B cell (primary cell): ENCODE measurements at regions not wholly inside any gene's neighbourhood (a gene's known extent, or its start where the extent isn't known, plus 50 kb on each side); places are given as distances from the start of the nearest gene placed in this dataset.

Experiments
- ATAC-seq: fragments of 200-7000 bp; cut with Tn5 transposase; one replicate; pipeline ENCODE4 v1.10.0; 2021; ENCODE audit warnings: low read depth, mild to moderate bottlenecking, moderate number of reproducible peaks, moderate library complexity
- CTCF ChIA-PET: fragments of 350-600 bp; sonication (Branson Sonifier 250); formaldehyde crosslinking; loops from one replicate; lab custom pipeline; 2021; ENCODE audit warnings: antibody characterized with exemption, inconsistent platforms; lab: Charles Lee
- POLR2A ChIA-PET: fragments of 350-600 bp; sonication (Branson Sonifier 250); formaldehyde crosslinking; loops from one replicate; lab custom pipeline; 2021; ENCODE audit warnings: antibody characterized with exemption; lab: Charles Lee
- DNase-seq: peaks from one replicate; pipeline ENCODE4 v3.0.0; 2013
- H2AFZ ChIP-seq: 2 replicates; pipeline ENCODE4 v1.6.1; 2012; ENCODE audit warnings: mild to moderate bottlenecking, low read depth, low read length; ENCODE audit not compliant: insufficient read depth, poor library complexity, severe bottlenecking
- H3K27ac ChIP-seq, 2 donors: 1 replicate in 1 of 2; 2 replicates in 1 of 2; pipeline ENCODE4 v1.5.1; 2012 to 2013; ENCODE audit warnings: low read length in 2 of 2, mild to moderate bottlenecking in 2 of 2, moderate library complexity in 1 of 2
- H3K27me3 ChIP-seq, 4 experiments: fragments of 200-600 bp in 1 of 4; sonication (generic) in 1 of 4; replicated peaks in 1 of 4; 1 replicate in 2 of 4; 2 replicates in 2 of 4; pipeline versions ENCODE4 v1.6.1 to v1.7.0; 2013 to 2016; ENCODE audit warnings: low read length in 3 of 4, mild to moderate bottlenecking in 2 of 4, mixed read lengths in 1 of 4, moderate library complexity in 1 of 4; ENCODE audit not compliant: insufficient read depth in 4 of 4, control insufficient read depth in 3 of 4; ENCODE audit errors: control extremely low read depth in 1 of 4
- H3K36me3 ChIP-seq, 2 experiments: replicated peaks in 1 of 2; 1 replicate in 1 of 2; 2 replicates in 1 of 2; pipeline versions ENCODE4 v1.6.1 to v1.7.1; 2013; ENCODE audit warnings: low read length in 1 of 2; ENCODE audit not compliant: insufficient read depth in 2 of 2, control insufficient read depth in 1 of 2; ENCODE audit errors: control extremely low read depth in 1 of 2, extremely low read depth in 1 of 2
- H3K4me1 ChIP-seq, 2 donors: fragments of 200-600 bp in 1 of 2; sonication (generic) in 1 of 2; 1 replicate in 1 of 2; 2 replicates in 1 of 2; pipeline versions ENCODE4 v1.5.1 to v1.6.1; 2013 to 2017; ENCODE audit warnings: low read length in 2 of 2; ENCODE audit not compliant: control insufficient read depth in 2 of 2, insufficient read depth in 2 of 2
- H3K4me2 ChIP-seq: replicated peaks from 2 replicates; pipeline ENCODE3; 2012; ENCODE audit warnings: mild to moderate bottlenecking, low read depth, low read length; ENCODE audit not compliant: poor library complexity, severe bottlenecking
- H3K4me3 ChIP-seq, 5 experiments: fragments of 200-600 bp in 1 of 5; sonication (generic) in 1 of 5; 1 replicate in 3 of 5; 2 replicates in 2 of 5; pipeline versions ENCODE4 v1.5.1 to v1.7.0; 2011 to 2016; ENCODE audit warnings: low read length in 4 of 5, mild to moderate bottlenecking in 4 of 5, low read depth in 2 of 5, control low read depth in 1 of 5, moderate library complexity in 1 of 5; ENCODE audit not compliant: insufficient read depth in 1 of 5; ENCODE audit errors: control extremely low read depth in 1 of 5, extremely low read depth in 1 of 5
- H3K79me2 ChIP-seq: fragments of 200-600 bp; sonication (generic); one replicate; pipeline ENCODE4 v1.6.0; 2016; ENCODE audit warnings: low read length; ENCODE audit not compliant: control insufficient read depth, insufficient read depth
- H3K9ac ChIP-seq: fragments of 200-600 bp; sonication (generic); 2 replicates; pipeline ENCODE4 v1.6.1; 2017; ENCODE audit warnings: mild to moderate bottlenecking, low read length, moderate library complexity
- H3K9me3 ChIP-seq, 3 donors: one replicate each; pipeline versions ENCODE4 v1.6.1 to v1.7.1; 2013; ENCODE audit warnings: low read length in 2 of 3; ENCODE audit not compliant: control insufficient read depth in 2 of 3, insufficient read depth in 1 of 3; ENCODE audit errors: control extremely low read depth in 1 of 3
- H4K20me1 ChIP-seq: 2 replicates; pipeline ENCODE4 v1.6.0; 2012; ENCODE audit warnings: mild to moderate bottlenecking, low read length; ENCODE audit not compliant: insufficient read depth, control insufficient read depth, poor library complexity, severe bottlenecking
- H3K27ac Mint-ChIP-seq: one replicate; pipeline ENCODE4 v1.8.0; 2021; ENCODE audit warnings: mixed read lengths
- H3K27me3 Mint-ChIP-seq: one replicate; pipeline ENCODE4 v1.8.0; 2021; ENCODE audit warnings: mixed read lengths
- H3K4me1 Mint-ChIP-seq: one replicate; pipeline ENCODE4 v1.8.0; 2021; ENCODE audit warnings: mixed read lengths
- H3K4me3 Mint-ChIP-seq: one replicate; pipeline ENCODE4 v1.8.0; 2021; ENCODE audit warnings: mixed read lengths
- H3K9me3 Mint-ChIP-seq: one replicate; pipeline ENCODE4 v1.8.0; 2022; ENCODE audit warnings: mixed read lengths; ENCODE audit not compliant: insufficient read depth
- EZH2 ChIP-seq: IDR thresholded peaks from 2 replicates; pipeline ENCODE4 v1.6.1; 2012; ENCODE audit warnings: borderline replicate concordance, low read depth, mild to moderate bottlenecking, moderate library complexity, low read length; ENCODE audit not compliant: insufficient read depth, poor library complexity, severe bottlenecking
- WGBS: methylation state at CpG from one replicate; pipeline ENCODE4 v1.1.5; 2013; ENCODE audit warnings: missing lambda C conversion rate; ENCODE audit not compliant: insufficient coverage; 5-methylcytosine and 5-hydroxymethylcytosine counted together
- intact Hi-C: fragments of 100-400 bp; cut with micrococcal nuclease; formaldehyde crosslinking; loops from one replicate; pipeline ENCODE4 v1.10.0; 2022
- TF ChIP-seq, protein P1 (sequence below): fragments of 200-600 bp; IDR thresholded peaks from one replicate; pipeline ENCODE4 v1.8.0; 2022; ENCODE audit warnings: antibody characterized with exemption, mild to moderate bottlenecking

DNA sequence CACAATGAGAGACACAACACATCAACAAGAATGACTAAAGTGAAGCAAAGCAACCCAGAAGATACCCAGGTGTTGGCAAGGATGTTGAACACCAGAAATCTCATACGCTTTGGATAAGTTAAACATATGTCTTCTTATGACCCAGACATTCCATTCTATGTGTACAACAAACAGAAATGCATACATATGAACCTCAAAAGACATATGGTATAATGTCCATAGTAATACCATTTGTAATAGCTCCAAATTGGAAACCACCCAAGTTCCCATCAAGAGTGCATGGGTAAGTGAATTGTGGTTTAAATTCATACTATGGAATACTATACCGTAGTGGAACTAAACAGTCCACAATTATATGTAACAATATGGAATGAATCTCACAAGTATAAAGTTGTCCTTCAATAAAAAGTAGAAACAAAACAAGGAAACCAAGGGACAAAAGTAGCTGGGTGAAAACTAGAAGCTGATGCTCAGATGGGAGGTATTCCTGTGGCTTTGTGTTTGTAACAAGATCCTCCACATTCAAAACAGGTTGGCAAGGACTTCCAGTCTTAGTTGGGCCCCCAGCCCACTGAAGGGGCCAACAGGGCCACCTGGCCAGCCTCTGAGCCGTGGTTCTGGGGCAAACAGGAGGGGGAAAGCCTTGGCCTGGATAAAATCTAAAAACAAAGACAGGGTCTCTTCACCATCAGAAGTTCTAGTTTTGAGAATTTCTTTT, 171.8 kb upstream of the PITX1 start:
- H3K4me1 ChIP-seq, result no peaks in the 10 kb centered on the region
- H2AFZ ChIP-seq, result no peak overlapping the region
- ATAC-seq (no peak), DNase-seq (no peak)
- ChIA-PET CTCF (interaction anchor here (1.3 kb wide), 1 partner anchor 15 kb away, joined by 5 read pairs; no protein-coding TSS in a partner anchor), POLR2A (no interaction called here)
- H3K36me3 ChIP-seq, result no peaks in the 10 kb centered on the region
- H3K9ac ChIP-seq, result no peak overlapping the region
- H3K27ac ChIP-seq, result no peak overlapping the region
- H4K20me1 ChIP-seq, result no peaks in the 10 kb centered on the region
- Mint-ChIP-seq H3K9me3 (peaks cover 9% of the 10 kb centered on the region), H3K4me3 (no peak overlapping the region), H3K4me1 (no peaks in the 10 kb centered on the region), H3K27ac (no peak overlapping the region), H3K27me3 (peaks cover 47% of the 10 kb centered on the region)
- no peak overlapping the region for H3K4me2 ChIP-seq
- no peak overlapping the region for H3K4me3 ChIP-seq
- no peak for TF ChIP-seq EZH2
- TF ChIP-seq, protein P1, sequence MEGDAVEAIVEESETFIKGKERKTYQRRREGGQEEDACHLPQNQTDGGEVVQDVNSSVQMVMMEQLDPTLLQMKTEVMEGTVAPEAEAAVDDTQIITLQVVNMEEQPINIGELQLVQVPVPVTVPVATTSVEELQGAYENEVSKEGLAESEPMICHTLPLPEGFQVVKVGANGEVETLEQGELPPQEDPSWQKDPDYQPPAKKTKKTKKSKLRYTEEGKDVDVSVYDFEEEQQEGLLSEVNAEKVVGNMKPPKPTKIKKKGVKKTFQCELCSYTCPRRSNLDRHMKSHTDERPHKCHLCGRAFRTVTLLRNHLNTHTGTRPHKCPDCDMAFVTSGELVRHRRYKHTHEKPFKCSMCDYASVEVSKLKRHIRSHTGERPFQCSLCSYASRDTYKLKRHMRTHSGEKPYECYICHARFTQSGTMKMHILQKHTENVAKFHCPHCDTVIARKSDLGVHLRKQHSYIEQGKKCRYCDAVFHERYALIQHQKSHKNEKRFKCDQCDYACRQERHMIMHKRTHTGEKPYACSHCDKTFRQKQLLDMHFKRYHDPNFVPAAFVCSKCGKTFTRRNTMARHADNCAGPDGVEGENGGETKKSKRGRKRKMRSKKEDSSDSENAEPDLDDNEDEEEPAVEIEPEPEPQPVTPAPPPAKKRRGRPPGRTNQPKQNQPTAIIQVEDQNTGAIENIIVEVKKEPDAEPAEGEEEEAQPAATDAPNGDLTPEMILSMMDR, result no peak
- H3K27me3 ChIP-seq, result peaks cover 0 to 20% (median 7%) of the 10 kb centered on the region in 4 experiments
- intact Hi-C loops, result no loop called here
- H3K9me3 ChIP-seq, result peaks cover 0 to 18% (median 5%) of the 10 kb centered on the region in 3 donors
- WGBS, result no CpG with 5 or more reads among the region's 3 CpGs
- H3K79me2 ChIP-seq, result no peaks in the 10 kb centered on the region

DNA sequence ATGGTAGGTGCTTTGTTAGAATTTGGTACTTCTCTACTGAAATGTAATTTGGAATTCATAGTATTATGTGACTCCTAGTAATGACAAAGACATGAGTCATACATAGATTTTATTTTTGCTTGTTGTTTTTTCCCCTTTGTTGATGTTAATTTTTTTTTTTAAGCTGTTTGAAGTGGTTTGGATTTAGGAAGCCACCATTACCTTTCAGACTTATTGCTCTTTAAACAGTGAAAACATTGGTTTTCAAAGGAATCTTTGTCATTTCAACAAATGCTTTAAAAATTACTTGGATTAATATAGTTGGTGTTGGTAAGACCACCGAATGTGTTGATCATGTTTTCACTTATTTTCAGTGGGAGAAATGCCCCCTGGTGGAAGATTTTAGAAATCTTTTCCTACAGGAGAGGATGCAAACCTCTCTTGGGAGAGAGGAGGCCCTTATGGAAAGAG, 170.1 kb upstream of the PITX1 start:
- CTCF ChIA-PET, result interaction anchor here (1.0 kb wide), 1 partner anchor 9 kb away, joined by 3 read pairs; no protein-coding TSS in a partner anchor
- Histone ChIP-seq H4K20me1 (no peaks in the 10 kb centered on the region), H3K9ac (no peak overlapping the region), H3K4me2 (no peak overlapping the region), H3K4me3 (no peak overlapping the region), H3K9me3 (peaks cover 0 to 18% (median 7%) of the 10 kb centered on the region in 3 donors), H2AFZ (no peak overlapping the region), H3K27ac (no peak overlapping the region), H3K36me3 (no peaks in the 10 kb centered on the region), H3K4me1 (no peaks in the 10 kb centered on the region), H3K79me2 (no peaks in the 10 kb centered on the region), H3K27me3 (peaks cover 0 to 20% (median 6%) of the 10 kb centered on the region in 4 experiments)
- POLR2A ChIA-PET, result no interaction called here
- DNase-seq, result no peak
- H3K9me3 Mint-ChIP-seq, result peaks cover 9% of the 10 kb centered on the region
- WGBS, result no CpG with 5 or more reads among the region's 1 CpG
- TF ChIP-seq, protein P1, result peak; percentile 7
- TF ChIP-seq EZH2, result no peak
- ATAC-seq, result no peak
- no peaks in the 10 kb centered on the region for H3K4me1 Mint-ChIP-seq
- H3K27ac Mint-ChIP-seq, result no peak overlapping the region
- H3K27me3 Mint-ChIP-seq, result peaks cover 47% of the 10 kb centered on the region
- no peak overlapping the region for H3K4me3 Mint-ChIP-seq
- intact Hi-C loops, result no loop called here
